ENCODE measurements at regions not wholly inside any gene's neighbourhood (a gene's known extent, or its start where the extent isn't known, plus 50 kb on each side); places are given as distances from the start of the nearest gene placed in this dataset.
"Not testable (repeated sequence)": the region's sequence is repeated elsewhere in the genome, so short reads cannot be mapped to it uniquely, and the experiment has no call there.

DNA sequence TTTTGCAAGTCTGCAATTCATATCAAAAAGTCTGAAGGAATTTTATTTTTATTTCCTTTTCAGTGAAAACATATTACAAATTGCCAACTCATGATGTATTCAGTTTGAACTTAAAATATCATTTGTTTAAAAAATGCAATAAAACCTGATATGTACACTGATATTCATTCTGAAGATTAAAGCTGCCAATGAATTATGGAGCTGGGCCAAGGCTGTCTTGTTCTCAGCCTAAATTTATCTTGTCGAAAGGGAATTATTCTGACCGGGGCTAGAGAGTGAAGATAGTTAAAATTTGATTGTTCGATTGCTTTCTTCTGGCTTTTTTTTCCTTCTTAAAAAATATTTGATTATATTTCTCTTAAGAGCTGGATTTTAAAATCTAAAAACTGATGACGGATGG lies 54.0 kb upstream of the RBFOX1 start:
- no peak for DNase-seq

DNA sequence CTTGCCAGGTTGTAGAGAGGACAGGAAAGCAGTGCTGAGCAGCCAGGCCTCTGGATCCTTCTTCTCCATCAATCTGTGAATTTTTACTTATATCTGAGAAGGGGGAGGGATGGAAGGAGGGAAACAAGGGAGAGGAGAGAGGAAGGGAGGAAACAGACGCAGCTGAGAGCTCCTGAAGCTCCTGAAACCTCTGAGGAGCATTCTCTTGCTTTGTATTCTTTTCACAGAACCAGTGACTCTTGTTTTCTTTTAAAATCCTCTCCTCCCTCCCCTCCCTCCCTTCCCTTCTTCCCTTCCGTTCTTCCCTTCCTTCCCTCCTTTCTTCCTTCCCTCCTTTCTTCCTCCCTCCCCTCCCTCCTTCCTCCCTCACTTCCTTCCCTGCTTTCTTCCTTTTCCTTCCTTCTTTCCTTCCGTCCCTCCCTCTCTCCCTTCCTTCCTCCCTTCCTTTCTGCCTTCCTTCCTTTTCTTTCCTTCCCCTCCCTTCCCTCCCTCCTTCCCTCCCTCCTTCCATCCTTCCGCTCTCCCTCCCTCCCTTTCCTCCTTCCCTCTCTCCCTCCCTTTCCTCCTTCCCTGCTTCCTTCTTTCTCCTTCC lies 60.0 kb upstream of the RBFOX1 start:
- DNase-seq = no peak

DNA sequence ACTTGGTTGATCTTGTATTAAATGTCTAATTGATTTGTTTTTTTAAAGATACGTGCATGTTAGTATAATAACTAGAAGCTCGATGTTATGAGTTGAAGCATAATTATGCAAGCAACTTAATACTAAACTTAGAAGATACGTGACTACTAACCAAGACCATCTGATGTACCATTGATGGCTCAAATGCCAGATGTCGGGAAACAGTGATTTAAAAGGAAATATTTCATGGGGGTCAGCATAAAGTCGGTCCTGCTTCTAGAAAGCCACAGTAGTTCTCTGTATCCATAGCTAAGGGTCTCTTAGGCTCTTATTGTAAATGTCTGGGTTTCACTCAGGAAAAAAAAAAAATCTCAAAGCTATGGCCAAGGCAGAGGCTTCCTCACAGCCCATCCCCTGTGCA lies 61.2 kb upstream of the RBFOX1 start:
- no peak for DNase-seq

DNA sequence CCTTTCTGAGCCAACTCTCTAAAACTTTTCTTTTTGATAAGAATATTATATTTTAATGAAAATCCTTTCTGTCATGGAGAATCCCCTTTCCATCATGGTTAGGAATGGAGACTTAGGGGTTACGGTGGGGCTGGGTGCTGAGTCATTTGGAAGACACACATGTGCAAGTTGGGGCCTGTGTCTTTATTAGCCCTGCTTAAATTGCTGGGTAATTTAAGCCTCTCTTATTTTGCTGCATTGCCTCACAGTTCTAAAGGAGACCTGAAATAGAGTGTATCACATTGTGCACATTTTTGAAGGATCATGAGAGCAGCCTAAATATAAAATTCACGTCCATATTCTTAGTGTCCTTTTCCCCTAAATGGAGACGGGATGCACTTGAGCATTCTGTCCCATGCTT lies 61.8 kb upstream of the RBFOX1 start:
- no peak for DNase-seq

DNA sequence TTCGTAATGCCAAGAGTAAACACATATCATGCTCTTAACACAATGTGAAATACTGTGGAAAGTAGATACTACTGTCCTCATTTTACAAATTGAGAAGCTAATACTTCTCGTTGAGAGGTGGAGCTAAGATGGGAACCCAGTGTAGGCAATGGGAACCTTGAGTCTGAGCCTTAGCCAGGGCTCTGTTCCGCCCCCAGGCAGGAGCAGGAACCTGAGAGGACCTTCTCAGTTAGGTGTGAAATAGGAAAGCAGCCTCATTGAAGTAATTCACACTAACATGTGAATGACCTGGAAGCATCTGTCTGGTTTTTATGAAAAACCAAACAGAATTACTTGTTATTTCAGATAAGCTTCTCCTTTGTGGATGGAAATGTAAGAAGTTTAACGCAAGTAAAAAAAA lies 62.6 kb upstream of the RBFOX1 start:
- DNase-seq = no peak

DNA sequence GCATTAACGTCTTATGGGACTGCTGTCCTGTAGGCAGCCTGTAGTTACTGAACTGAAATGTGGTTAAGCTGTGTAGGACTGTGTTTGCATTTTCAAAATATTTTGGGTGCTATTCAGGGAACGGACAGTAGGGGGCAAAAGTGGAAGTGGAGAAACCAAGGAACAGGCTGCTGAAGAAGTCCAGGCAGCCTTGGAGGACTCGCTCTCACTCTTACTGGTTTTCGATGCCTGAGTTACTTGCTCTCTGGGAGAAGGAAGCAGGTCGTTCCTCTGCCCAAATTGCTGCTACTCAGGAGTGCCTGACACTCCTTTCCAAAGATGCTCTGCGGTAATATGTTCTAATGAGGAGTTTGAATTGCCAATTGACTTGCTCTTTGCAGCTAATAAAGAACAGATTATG lies 64.5 kb upstream of the RBFOX1 start:
- DNase-seq = no peak

DNA sequence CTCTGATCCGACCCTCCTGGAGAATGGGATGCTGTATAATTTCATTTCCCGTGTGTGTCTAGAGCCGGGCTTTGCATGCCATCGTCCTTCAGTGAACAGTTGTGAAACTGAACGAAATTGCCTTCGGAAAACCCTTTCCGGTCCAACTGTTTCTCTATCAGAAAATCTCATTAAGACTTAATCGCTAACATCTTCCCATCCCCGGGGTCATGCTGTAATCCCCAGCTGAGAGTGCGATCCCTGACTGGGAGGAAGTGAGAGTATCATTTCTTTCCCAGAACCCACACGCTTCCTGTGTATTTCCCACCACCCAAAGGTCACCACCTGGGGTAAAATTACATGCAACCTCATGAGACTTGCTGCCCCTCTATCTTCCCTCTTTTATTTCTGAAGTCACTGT lies 75.6 kb upstream of the RBFOX1 start:
- no peak for DNase-seq

DNA sequence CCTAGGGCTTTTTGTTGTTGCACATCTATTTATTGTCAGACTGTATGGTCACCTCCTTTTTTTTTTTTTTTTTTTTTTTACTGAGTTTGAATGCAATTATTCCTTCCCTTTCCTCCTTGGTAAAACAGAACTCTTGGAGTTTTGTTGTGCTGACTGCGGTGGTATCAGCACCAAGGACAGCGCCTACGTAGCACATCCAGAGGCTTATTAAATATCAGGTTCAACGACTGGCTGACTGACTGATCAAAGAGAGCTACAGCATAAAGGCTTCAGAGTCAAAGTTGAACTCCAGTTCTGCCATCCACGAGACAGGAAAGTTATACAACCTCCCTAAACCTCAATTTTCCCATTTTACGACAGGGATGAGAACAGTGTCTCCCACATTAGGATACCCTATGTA lies 86.1 kb upstream of the RBFOX1 start:
- DNase-seq = no peak

DNA sequence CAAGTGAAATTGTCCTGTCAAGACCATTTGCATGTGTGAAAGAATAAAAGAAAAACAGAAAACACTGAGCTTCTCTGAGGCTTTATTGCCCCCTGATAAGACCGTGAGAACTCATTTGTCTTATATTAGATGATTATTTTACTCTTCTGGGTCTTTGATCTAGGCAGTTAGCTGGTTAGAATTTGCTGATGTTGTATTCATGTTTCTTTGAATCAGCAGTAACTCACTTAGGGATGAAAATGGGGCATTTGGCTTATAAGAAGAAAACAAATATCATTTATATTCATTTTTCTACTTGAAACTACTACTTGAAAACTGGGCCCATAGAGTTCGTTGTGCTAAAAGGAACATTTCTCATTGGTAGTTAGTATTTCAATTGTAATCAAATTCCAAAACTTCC lies 93.1 kb upstream of the RBFOX1 start:
- DNase-seq = no peak

DNA sequence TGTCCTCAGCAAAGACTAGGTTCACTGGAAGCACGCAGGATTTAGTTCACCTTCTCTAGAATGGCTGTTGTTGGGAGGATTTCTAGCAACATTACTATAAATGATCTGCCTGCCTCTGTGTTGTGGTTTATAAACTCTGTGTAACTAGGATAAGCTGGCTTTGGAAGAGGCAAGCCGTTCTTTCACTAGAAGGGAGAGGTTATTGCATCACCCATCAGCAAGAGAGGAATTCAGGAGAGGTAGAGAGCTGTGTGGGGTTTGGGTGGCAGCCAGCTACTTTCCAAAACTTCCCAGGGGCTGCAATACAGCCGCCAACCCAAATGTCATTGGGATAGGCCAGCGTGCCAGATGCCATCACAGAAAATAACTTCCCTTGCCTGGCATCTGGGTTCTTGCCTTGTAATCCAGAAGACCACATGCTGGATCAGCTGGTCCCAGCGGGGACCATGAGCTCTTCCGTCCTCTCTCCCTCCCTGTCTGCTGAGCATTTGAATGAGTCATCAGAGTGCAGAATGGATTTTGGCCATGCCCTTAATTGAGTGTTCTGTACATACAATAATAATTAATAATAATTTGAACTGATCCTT lies 95.7 kb upstream of the RBFOX1 start:
- DNase-seq = no peak

DNA sequence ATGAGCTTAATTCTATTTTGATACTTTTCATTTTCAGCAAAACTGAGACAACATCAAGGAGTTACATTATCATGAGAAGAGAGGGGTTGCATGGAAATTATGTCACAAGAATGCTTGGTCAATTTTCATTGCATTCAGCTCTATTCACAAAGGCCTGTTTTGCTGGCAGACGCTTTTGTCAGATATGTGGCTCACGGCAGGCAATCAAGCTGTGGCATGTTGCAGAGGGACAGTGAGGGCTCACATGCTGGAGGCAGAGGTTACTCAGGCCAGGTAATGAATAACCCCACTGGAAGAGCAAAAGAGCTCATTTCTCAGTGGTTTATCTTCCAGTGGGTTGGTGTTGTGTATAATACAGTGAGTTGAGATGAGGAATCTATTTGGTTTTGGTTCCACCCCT lies 98.7 kb upstream of the RBFOX1 start:
- DNase-seq = no peak

DNA sequence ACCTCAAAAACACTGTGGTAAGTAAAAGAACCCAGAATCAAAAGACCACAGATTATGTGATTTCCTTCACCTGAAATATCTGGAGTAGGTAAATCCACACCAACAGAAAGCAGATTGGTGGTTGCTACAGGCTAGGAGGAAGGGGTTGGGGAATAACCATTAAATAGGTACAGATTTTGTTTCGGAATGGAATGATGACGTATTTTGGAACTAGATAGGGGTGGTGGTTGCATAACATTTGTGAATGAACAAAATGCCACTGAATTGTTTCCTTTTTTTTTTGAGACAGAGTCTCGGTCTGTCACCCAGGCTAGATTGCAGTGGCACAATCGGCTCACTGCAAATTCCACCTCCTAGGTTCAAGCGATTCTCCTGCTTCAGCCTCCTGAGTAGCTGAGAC lies 100.9 kb upstream of the RBFOX1 start:
- no peak for DNase-seq

DNA sequence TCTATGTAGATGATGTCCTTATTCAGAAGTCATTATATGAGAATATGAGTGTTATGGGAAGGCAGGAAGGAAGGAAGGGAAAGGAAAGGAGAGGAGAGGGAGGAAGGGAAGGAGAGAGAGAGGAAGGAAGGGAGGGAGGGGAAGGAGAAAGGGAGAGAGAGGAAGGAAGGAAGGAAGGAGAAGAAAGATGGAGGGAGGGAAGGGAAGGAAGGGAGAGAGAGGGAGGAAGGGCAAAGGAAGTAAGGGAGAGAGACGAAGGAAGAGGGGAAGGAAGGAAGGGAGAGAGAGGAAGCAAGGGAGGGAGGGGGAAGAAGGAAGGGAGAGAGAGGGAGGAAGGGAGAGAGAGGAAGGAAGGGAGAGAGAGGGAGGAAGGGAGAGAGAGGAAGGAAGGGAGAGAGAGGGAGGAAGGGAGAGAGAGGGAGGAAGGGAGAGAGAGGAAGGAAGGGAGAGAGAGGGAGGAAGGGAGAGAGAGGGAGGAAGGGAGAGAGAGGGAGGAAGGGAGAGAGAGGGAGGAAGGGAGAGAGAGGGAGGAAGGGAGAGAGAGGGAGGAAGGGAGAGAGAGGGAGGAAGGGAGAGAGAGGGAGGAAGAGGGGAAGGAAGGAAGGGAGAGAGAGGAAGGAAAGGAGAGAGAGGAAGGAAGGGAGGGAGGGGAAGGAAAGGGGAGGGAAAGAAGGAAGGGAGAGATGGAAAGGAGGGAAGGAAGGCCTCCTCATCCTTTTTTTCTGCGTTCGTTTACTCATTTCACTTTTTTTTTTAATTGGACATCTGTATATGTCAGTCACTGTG lies 103.0 kb upstream of the RBFOX1 start:
- DNase-seq = not testable (repeated sequence)

DNA sequence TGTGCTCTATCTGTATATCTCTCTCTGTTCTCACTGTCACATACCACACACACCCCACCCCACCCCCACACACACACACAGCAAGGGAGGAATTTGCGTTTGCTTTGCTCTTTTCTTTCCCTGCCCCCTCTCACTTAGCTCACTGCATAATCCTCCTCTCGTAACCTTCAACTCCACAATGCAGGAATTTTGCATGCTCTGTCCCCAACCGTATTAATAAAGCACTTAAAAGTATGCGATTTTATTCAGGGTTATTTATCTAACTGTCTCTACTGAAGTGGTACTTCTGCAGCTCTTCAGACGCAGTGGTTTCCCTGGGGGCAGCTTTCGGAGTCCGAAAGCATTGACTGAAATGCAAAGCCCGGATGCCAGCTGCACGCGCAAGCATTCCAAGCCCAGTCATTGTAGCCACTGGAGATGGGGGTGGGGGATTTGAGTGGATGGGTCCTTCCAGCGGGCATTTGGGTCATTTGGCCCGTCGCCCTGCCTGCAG lies 105.4 kb upstream of the RBFOX1 start:
- no peak for DNase-seq

DNA sequence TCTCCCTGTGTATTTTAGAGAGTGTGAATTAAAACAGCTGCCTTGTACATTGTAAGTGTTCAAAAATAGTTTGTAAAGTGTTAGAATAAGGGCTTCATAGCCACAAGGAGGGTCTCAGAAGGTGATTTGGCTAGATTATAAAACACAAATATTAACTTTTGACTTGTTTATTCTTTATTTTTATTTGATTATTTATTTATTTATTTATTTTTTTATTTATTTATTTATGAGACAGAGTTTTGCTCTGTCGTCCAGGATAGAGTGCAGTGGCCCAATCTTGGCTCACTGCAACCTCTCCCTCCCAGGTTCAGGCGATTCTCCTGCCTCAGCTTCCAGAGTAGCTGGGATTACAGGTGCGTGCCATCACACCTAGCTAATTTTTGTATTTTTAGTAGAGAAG lies 111.5 kb upstream of the RBFOX1 start:
- DNase-seq = no peak

DNA sequence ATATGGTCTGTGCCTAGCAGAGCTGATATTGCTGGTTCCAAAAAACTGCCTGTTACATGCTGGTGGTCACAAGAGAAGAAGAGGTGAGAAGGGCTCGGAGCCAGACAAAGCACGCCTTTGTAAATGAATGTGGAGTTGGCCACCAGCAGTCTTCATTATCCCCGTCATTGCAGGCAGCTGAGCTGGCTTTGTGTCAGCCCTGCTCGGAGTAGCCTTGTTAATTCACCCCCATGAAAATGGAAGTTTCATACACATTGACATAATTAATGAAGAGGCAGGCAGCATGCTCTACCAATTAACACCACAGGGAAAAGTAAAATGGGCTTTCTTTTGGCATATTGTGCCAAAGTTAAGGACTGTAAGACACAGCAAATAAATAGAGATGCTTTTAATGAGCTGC lies 113.7 kb upstream of the RBFOX1 start:
- no peak for DNase-seq

DNA sequence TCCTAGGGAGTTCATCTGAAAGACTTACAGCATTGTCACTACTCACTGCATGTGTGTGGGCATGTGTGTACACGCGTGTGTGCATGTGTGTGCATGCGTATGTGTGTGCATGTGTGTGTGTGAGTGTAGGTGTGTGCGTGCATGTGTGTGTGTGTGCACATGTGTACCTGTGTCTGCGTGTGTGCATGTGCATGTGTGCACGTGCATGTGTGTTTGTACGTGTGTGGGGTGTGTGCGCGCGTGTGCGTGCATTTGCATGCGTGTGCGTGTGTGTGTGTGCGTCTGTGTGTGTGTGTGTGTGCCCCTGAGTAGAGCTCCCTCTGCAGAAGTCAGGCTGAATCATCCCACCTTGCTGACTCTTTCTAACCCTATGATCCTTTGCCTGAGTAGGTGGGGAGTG lies 114.8 kb upstream of the RBFOX1 start:
- DNase-seq = no peak

DNA sequence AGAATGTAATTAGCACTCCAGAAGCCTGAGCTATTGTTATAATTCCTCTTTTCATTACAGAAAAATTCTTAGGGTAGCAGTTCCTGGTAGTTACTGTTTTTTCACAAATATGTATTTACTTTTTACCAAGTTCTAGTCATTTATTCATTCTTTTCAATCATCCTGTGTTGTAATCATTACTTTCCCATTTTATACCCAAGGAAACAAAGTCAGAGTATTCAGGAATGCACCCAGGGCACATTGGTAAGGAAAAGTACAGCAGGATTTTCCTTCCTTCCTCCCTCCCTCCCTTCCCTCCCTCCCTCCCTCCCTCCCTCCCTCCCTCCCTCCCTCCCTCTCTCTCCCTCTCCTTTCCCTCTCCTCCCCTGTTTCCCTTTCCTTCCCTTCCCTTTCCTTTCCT lies 115.9 kb upstream of the RBFOX1 start:
- DNase-seq = no peak

DNA sequence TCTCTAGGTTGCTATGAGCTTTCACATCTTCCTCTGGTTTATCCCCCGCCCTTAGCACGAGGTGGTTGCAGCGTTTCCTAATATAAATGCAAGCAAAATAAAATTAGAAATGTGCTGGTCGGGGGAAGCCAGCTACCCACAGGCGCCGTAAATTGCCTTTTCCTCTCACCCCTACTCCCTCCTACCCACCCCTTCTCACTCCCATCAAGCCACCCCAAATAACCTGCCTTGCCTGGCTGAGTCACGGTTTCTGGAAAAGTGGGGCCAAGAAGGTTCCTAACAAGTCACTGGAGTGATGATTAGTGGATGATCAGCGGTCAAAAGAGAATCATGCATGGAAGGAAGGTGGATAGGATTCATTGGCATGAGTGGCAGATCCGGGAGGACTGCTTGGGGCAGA lies 120.9 kb upstream of the RBFOX1 start:
- DNase-seq = no peak

DNA sequence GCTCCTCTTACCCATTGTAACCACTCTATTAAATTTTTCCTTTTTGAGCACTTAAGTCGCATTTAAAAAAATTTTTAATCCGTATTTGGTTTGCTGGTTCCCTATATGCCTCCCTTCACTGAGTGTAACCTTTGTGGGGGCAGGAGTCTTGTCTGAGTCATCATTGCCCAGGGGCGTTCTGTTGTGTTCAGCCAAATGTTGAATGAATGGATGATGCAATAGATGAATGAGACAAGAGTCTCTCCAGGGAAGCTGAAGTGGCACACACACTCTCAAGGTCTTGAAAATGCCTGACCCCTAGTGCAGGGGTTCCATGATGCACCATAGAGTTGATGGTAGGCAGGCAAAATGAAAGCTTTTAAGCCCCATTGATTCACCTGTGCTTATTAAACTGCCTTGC lies 123.0 kb upstream of the RBFOX1 start:
- DNase-seq = no peak

DNA sequence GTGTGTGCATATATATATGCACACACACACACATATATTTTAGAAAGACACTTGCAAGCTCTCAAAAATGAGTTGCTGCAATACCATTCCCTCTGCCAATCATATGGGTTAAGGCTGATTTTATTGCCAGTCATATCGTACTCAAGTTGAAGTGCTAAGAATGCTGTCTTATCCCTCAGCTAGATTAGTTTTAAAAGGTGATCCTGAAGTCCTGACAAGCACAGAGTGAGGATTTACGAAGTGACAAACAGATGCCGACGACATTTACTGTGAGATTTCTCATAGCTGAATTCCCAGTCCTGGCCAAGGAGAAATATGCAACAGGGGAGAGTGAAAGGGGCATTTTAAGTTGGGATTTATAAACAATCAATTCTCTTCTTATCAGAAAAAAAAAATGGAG lies 126.2 kb upstream of the RBFOX1 start:
- DNase-seq = no peak

DNA sequence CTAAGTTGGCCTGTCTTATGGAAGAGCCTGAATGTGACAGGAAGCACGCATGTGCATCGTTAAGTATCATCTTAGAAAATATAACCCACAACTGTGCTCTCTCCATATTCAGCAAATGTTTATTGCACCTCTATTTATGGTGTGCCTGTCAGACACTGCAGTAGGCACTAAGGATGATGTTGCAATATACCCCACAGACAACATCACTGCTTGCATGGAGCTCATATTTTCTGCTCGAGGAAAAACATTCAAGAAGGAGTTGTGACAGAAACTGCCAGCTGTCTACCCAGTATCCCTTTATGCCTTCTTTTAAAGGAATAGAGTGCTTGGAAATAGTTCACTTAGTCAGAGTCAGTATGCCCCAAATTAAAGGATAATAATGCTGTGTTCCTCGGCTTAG lies 132.3 kb upstream of the RBFOX1 start:
- DNase-seq = no peak

DNA sequence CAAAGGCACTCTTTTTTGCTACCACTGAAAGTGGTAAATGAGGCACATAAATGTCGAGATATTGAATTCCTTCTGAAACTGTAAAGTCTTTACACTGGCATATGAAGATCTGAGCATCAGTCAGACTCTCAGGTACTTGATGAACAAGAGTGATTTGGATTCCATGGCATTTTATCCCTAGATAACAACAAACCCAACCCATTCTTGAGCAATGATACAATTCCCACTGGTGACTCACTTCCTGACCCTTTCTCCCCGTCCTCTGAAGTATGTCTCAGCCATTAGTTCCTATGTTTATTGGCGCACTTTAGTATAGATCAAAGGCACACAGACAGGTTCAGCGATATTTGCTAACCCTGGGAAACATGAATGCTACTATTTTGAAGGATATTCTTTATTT lies 147.0 kb upstream of the RBFOX1 start:
- no peak for DNase-seq

DNA sequence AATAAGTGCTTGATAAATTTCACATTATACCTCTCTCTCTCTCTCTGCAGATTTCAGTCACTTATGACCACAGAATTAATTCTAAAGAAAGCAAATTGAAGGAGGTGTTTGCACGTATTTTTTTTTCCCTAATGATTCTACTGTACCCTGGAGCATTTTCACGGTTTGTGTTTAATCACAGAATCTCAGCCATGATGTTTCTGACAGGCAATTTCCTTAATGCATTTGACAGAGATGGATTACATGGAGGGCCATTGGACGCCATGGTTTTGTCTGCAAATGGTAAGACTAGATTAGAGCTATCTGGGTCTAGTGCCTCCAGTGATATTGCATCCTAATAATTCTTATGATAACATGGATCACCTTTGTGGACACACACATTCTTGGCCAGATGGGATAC lies 147.5 kb upstream of the RBFOX1 start:
- no peak for DNase-seq

DNA sequence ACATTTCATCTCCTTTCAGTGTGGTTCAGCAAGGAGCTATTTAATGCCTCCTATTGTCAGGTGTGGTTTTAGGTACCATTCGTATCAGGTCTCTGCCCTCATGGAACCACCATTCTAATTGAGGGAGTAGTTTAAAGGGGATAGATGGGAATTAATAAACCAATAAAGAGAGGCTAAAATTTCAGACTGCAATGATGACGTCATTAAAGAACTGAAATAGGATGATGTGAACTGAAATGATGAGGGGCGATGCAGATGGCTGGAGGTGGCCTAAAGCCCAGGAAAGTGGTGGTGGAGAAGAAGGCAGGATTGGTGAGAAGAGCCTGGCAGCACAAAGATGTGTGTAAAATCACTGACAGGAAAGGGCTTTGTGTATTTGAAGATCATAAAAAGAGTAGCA lies 148.9 kb upstream of the RBFOX1 start:
- DNase-seq = no peak
